ENCODE measurements at regions not wholly inside any gene's neighbourhood (a gene's known extent, or its start where the extent isn't known, plus 50 kb on each side); places are given as distances from the start of the nearest gene placed in this dataset.

- no peaks in the 10 kb centered on the region for H3K9me3 ChIP-seq (ENCODE audit: insufficient read depth, low read depth, low read length)
- no peak overlapping the region for H3K27ac ChIP-seq (ENCODE audit: low read depth, low read length)
- no peaks in the 10 kb centered on the region for H3K36me3 ChIP-seq (ENCODE audit: insufficient read depth, low read length)
- no peaks in the 10 kb centered on the region for H3K4me1 ChIP-seq (ENCODE audit: insufficient read depth, low read length)
- H3K27me3 ChIP-seq (ENCODE audit: insufficient read depth, low read length) = no peaks in the 10 kb centered on the region
- no peak overlapping the region for H3K9ac ChIP-seq (ENCODE audit: low read depth, low read length)
- WGBS = 95% methylated on average over 3 of the region's 3 CpGs
- H3K4me3 ChIP-seq (ENCODE audit: low read length) = no peak overlapping the region
Measured at GRCh38 chr18:41347057-41347456, 608.0 kb upstream of the PIK3C3 start.

- Histone ChIP-seq H3K27ac (ENCODE audit: low read depth, low read length) (no peak overlapping the region), H3K27me3 (ENCODE audit: insufficient read depth, low read length) (no peaks in the 10 kb centered on the region), H3K4me3 (ENCODE audit: low read length) (no peak overlapping the region), H3K9ac (ENCODE audit: low read depth, low read length) (no peak overlapping the region), H3K36me3 (ENCODE audit: insufficient read depth, low read length) (no peaks in the 10 kb centered on the region), H3K9me3 (ENCODE audit: insufficient read depth, low read depth, low read length) (no peaks in the 10 kb centered on the region), H3K4me1 (ENCODE audit: insufficient read depth, low read length) (no peaks in the 10 kb centered on the region)
- WGBS = 96% methylated on average over 4 of the region's 4 CpGs
Measured at GRCh38 chr18:41343808-41344207, 611.2 kb upstream of the PIK3C3 start.

GRCh38 chr18:41338341-41338740 lies 616.7 kb upstream of the PIK3C3 start:
- Histone ChIP-seq H3K4me3 (ENCODE audit: low read length) (no peak overlapping the region), H3K27ac (ENCODE audit: low read depth, low read length) (no peak overlapping the region), H3K9me3 (ENCODE audit: insufficient read depth, low read depth, low read length) (no peaks in the 10 kb centered on the region), H3K4me1 (ENCODE audit: insufficient read depth, low read length) (peaks cover 5% of the 10 kb centered on the region), H3K36me3 (ENCODE audit: insufficient read depth, low read length) (no peaks in the 10 kb centered on the region), H3K9ac (ENCODE audit: low read depth, low read length) (no peak overlapping the region), H3K27me3 (ENCODE audit: insufficient read depth, low read length) (no peaks in the 10 kb centered on the region)
- WGBS = 79% methylated on average over 1 of the region's 1 CpG

GRCh38 chr18:41331661-41332060 lies 623.4 kb upstream of the PIK3C3 start:
- Histone ChIP-seq H3K27ac (ENCODE audit: low read depth, low read length) (no peak overlapping the region), H3K9me3 (ENCODE audit: insufficient read depth, low read depth, low read length) (peaks cover 14% of the 10 kb centered on the region; the same call in 1 of the 2 replicates), H3K27me3 (ENCODE audit: insufficient read depth, low read length) (no peaks in the 10 kb centered on the region), H3K9ac (ENCODE audit: low read depth, low read length) (no peak overlapping the region), H3K36me3 (ENCODE audit: insufficient read depth, low read length) (no peaks in the 10 kb centered on the region), H3K4me1 (ENCODE audit: insufficient read depth, low read length) (peaks cover 5% of the 10 kb centered on the region), H3K4me3 (ENCODE audit: low read length) (no peak overlapping the region)
- WGBS = 83% methylated on average over 1 of the region's 1 CpG

GRCh38 chr18:41326311-41326710 lies 628.7 kb upstream of the PIK3C3 start:
- Histone ChIP-seq H3K4me1 (ENCODE audit: insufficient read depth, low read length) (no peaks in the 10 kb centered on the region), H3K27ac (ENCODE audit: low read depth, low read length) (no peak overlapping the region), H3K9ac (ENCODE audit: low read depth, low read length) (no peak overlapping the region), H3K9me3 (ENCODE audit: insufficient read depth, low read depth, low read length) (peaks cover 18% of the 10 kb centered on the region; the same call in 1 of the 2 replicates), H3K27me3 (ENCODE audit: insufficient read depth, low read length) (no peaks in the 10 kb centered on the region), H3K4me3 (ENCODE audit: low read length) (no peak overlapping the region), H3K36me3 (ENCODE audit: insufficient read depth, low read length) (no peaks in the 10 kb centered on the region)
- 93% methylated on average over 2 of the region's 2 CpGs for WGBS

GRCh38 chr18:41324934-41325333 lies 630.1 kb upstream of the PIK3C3 start:
- 100% methylated on average over 2 of the region's 2 CpGs for WGBS
- no peak overlapping the region for H3K27ac ChIP-seq (ENCODE audit: low read depth, low read length)
- H3K4me3 ChIP-seq (ENCODE audit: low read length) = no peak overlapping the region
- no peaks in the 10 kb centered on the region for H3K36me3 ChIP-seq (ENCODE audit: insufficient read depth, low read length)
- no peaks in the 10 kb centered on the region for H3K4me1 ChIP-seq (ENCODE audit: insufficient read depth, low read length)
- H3K9ac ChIP-seq (ENCODE audit: low read depth, low read length) = no peak overlapping the region
- H3K9me3 ChIP-seq (ENCODE audit: insufficient read depth, low read depth, low read length) = peaks cover 18% of the 10 kb centered on the region; the same call in 1 of the 2 replicates
- no peaks in the 10 kb centered on the region for H3K27me3 ChIP-seq (ENCODE audit: insufficient read depth, low read length)

- no peaks in the 10 kb centered on the region for H3K36me3 ChIP-seq (ENCODE audit: insufficient read depth, low read length)
- peaks cover 18% of the 10 kb centered on the region; the same call in 1 of the 2 replicates for H3K9me3 ChIP-seq (ENCODE audit: insufficient read depth, low read depth, low read length)
- no peaks in the 10 kb centered on the region for H3K4me1 ChIP-seq (ENCODE audit: insufficient read depth, low read length)
- H3K4me3 ChIP-seq (ENCODE audit: low read length) = no peak overlapping the region
- H3K27ac ChIP-seq (ENCODE audit: low read depth, low read length) = no peak overlapping the region
- H3K9ac ChIP-seq (ENCODE audit: low read depth, low read length) = no peak overlapping the region
- no peaks in the 10 kb centered on the region for H3K27me3 ChIP-seq (ENCODE audit: insufficient read depth, low read length)
- WGBS = 92% methylated on average over 2 of the region's 2 CpGs
Measured at GRCh38 chr18:41324020-41324791, 630.8 kb upstream of the PIK3C3 start.

- Histone ChIP-seq H3K27ac (ENCODE audit: low read depth, low read length) (no peak overlapping the region), H3K4me1 (ENCODE audit: insufficient read depth, low read length) (no peaks in the 10 kb centered on the region), H3K9me3 (ENCODE audit: insufficient read depth, low read depth, low read length) (peaks cover 18% of the 10 kb centered on the region; the same call in 1 of the 2 replicates)
Measured at GRCh38 chr18:41323044-41323443, 632.0 kb upstream of the PIK3C3 start.

GRCh38 chr18:41320100-41320499 lies 634.9 kb upstream of the PIK3C3 start:
- 87% methylated on average over 2 of the region's 2 CpGs for WGBS
- H3K4me3 ChIP-seq (ENCODE audit: low read length) = no peak overlapping the region
- H3K36me3 ChIP-seq (ENCODE audit: insufficient read depth, low read length) = peaks cover 11% of the 10 kb centered on the region
- no peak overlapping the region for H3K9ac ChIP-seq (ENCODE audit: low read depth, low read length)
- H3K9me3 ChIP-seq (ENCODE audit: insufficient read depth, low read depth, low read length) = peaks cover 28% of the 10 kb centered on the region
- no peaks in the 10 kb centered on the region for H3K27me3 ChIP-seq (ENCODE audit: insufficient read depth, low read length)
- H3K4me1 ChIP-seq (ENCODE audit: insufficient read depth, low read length) = no peaks in the 10 kb centered on the region
- no peak overlapping the region for H3K27ac ChIP-seq (ENCODE audit: low read depth, low read length)

More at GRCh38 chr18:41323044-41323443, 632.0 kb upstream of the PIK3C3 start:
- no peaks in the 10 kb centered on the region for H3K27me3 ChIP-seq (ENCODE audit: insufficient read depth, low read length)
- H3K9ac ChIP-seq (ENCODE audit: low read depth, low read length) = no peak overlapping the region
- no peaks in the 10 kb centered on the region for H3K36me3 ChIP-seq (ENCODE audit: insufficient read depth, low read length)
- H3K4me3 ChIP-seq (ENCODE audit: low read length) = no peak overlapping the region

GRCh38 chr18:41315134-41315533 lies 639.9 kb upstream of the PIK3C3 start:
- Histone ChIP-seq H3K27me3 (ENCODE audit: insufficient read depth, low read length) (no peaks in the 10 kb centered on the region), H3K36me3 (ENCODE audit: insufficient read depth, low read length) (peaks cover 16% of the 10 kb centered on the region), H3K9ac (ENCODE audit: low read depth, low read length) (no peak overlapping the region), H3K4me3 (ENCODE audit: low read length) (no peak overlapping the region), H3K27ac (ENCODE audit: low read depth, low read length) (no peak overlapping the region), H3K4me1 (ENCODE audit: insufficient read depth, low read length) (peaks cover 24% of the 10 kb centered on the region), H3K9me3 (ENCODE audit: insufficient read depth, low read depth, low read length) (peaks cover 54% of the 10 kb centered on the region)
- WGBS = 88% methylated on average over 3 of the region's 3 CpGs

- Histone ChIP-seq H3K9ac (ENCODE audit: low read depth, low read length) (peak overlapping the region; percentile 28; the same call in 1 of the 2 replicates), H3K4me3 (ENCODE audit: low read length) (no peak overlapping the region), H3K4me1 (ENCODE audit: insufficient read depth, low read length) (peaks cover 24% of the 10 kb centered on the region), H3K27ac (ENCODE audit: low read depth, low read length) (peak overlapping the region; percentile 100), H3K9me3 (ENCODE audit: insufficient read depth, low read depth, low read length) (peaks cover 41% of the 10 kb centered on the region), H3K27me3 (ENCODE audit: insufficient read depth, low read length) (no peaks in the 10 kb centered on the region), H3K36me3 (ENCODE audit: insufficient read depth, low read length) (peaks cover 14% of the 10 kb centered on the region)
- WGBS = 41% methylated on average over 3 of the region's 3 CpGs
Measured at GRCh38 chr18:41311571-41312547, 643.2 kb upstream of the PIK3C3 start.
